PC-3 (cell line): ENCODE measurements at regions not wholly inside any gene's neighbourhood (a gene's known extent, or its start where the extent isn't known, plus 50 kb on each side); places are given as distances from the start of the nearest gene placed in this dataset.
"Not testable (repeated sequence)": the region's sequence is repeated elsewhere in the genome, so short reads cannot be mapped to it uniquely, and the experiment has no call there.

ENCODE experiments used
- ATAC-seq: fragments of 200-7000 bp; cut with Tn5 transposase; 2 replicates; pipeline ENCODE4 v1.9.1; 2020; ENCODE audit warnings: mild to moderate bottlenecking, moderate library complexity
- BruUV-seq: library from RNA; stranded (reverse); fragments of 400-500 nt; replicated peaks from 2 replicates; lab custom pipeline; 2021; lab: Mats Ljungman, UMichigan
- CTCF ChIA-PET: fragments of 300-600 bp; sonication (Branson Sonifier 250); formaldehyde crosslinking; loops from one replicate; lab custom pipeline; 2022; ENCODE audit warnings: antibody characterized with exemption; lab: Charles Lee
- POLR2A ChIA-PET: fragments of 300-600 bp; sonication (Branson Sonifier 250); formaldehyde crosslinking; loops from one replicate; lab custom pipeline; 2022; ENCODE audit warnings: antibody characterized with exemption; ENCODE audit not compliant: unreplicated experiment; lab: Charles Lee
- DNase-seq: peaks from one replicate; pipeline ENCODE4 v3.0.0-alpha.2; 2015
- H2AFZ ChIP-seq: fragments of 300-600 bp; sonication (generic); 2 replicates; pipeline ENCODE4 v1.6.0; 2016; ENCODE audit warnings: antibody characterized with exemption, low read length
- H3F3A ChIP-seq: fragments of 300-600 bp; sonication (generic); one replicate; pipeline ENCODE4 v1.6.0; 2017; ENCODE audit warnings: antibody characterized with exemption, low read length, control low read depth, mild to moderate bottlenecking; ENCODE audit not compliant: unreplicated experiment
- H3K27ac ChIP-seq: fragments of 300-600 bp; sonication (generic); 2 replicates; pipeline ENCODE4 v1.5.1; 2016; ENCODE audit warnings: mild to moderate bottlenecking, low read length
- H3K27me3 ChIP-seq: fragments of 300-600 bp; sonication (generic); 2 replicates; pipeline ENCODE4 v1.6.1; 2016; ENCODE audit warnings: low read length, mixed read lengths
- H3K36me3 ChIP-seq: fragments of 300-600 bp; sonication (generic); 2 replicates; pipeline ENCODE4 v1.6.1; 2016; ENCODE audit warnings: low read depth, mixed run types, low read length, mixed read lengths
- H3K4me1 ChIP-seq: fragments of 300-600 bp; sonication (generic); 2 replicates; pipeline ENCODE4 v1.5.1; 2016; ENCODE audit warnings: low read length; ENCODE audit not compliant: insufficient read depth
- H3K4me2 ChIP-seq: fragments of 300-600 bp; sonication (generic); 2 replicates; pipeline ENCODE4 v1.6.0; 2016; ENCODE audit warnings: low read length
- H3K4me3 ChIP-seq: fragments of 300-600 bp; sonication (generic); 2 replicates; pipeline ENCODE4 v1.5.1; 2016; ENCODE audit warnings: mild to moderate bottlenecking, low read length, mixed read lengths
- H3K79me2 ChIP-seq: fragments of 300-600 bp; sonication (generic); 2 replicates; pipeline ENCODE4 v1.6.1; 2017; ENCODE audit warnings: low read length, mixed read lengths
- H3K9ac ChIP-seq: fragments of 300-600 bp; sonication (generic); 2 replicates; pipeline ENCODE4 v1.6.0; 2016; ENCODE audit warnings: mild to moderate bottlenecking, low read length
- H3K9me2 ChIP-seq: fragments of 300-600 bp; sonication (generic); replicated peaks from 2 replicates; pipeline ENCODE4 v1.6.1; 2016; ENCODE audit warnings: mixed run types, low read length, mixed read lengths
- H3K9me3 ChIP-seq: fragments of 300-600 bp; sonication (generic); 2 replicates; pipeline ENCODE4 v1.6.1; 2016; ENCODE audit warnings: low read length, mixed read lengths
- H4K20me1 ChIP-seq: fragments of 300-600 bp; sonication (generic); 2 replicates; pipeline ENCODE4 v1.6.1; 2016; ENCODE audit warnings: low read length, mixed read lengths
- EZH2 ChIP-seq: fragments of 300-600 bp; sonication (generic); IDR thresholded peaks from one replicate; pipeline ENCODE4 v1.6.1; 2017; ENCODE audit warnings: antibody characterized with exemption, mild to moderate bottlenecking, low read length; ENCODE audit not compliant: unreplicated experiment
- EZH2phosphoT487 ChIP-seq: fragments of 300-600 bp; sonication (generic); IDR thresholded peaks from 2 replicates; pipeline ENCODE4 v1.6.1; 2018; ENCODE audit warnings: mild to moderate bottlenecking, antibody characterized with exemption, low read length, borderline replicate concordance
- intact Hi-C: fragments of 100-400 bp; cut with micrococcal nuclease; formaldehyde crosslinking; loops from 2 replicates; pipeline ENCODE4 v1.9.0; 2023
- TF ChIP-seq, protein P1 (sequence below): fragments of 300-600 bp; sonication (generic); conservative IDR thresholded peaks from 2 replicates; pipeline ENCODE4 v1.5.1; 2017; ENCODE audit warnings: antibody characterized with exemption, low read depth, mild to moderate bottlenecking, low read length

DNA sequence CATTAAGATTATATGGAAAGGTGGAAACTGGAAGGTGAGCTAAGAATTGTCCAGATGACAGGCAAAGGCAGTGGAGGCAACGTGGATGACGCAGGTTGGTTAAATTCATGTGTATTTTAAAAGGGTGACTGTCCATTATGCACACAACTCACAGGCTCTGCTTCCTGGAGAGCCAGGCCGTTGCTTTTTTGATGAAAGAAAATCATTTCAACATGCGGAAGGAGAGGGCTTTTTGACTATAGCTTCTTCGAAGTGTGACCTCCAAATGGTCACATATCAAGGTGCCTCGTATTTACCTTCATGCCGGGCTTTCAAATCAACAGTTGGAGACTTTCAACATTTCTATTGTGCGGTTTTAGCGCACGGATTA lies 126.7 kb downstream of the MYCN start:
- H3K79me2 ChIP-seq, result no peaks in the 10 kb centered on the region
- TF ChIP-seq EZH2 (no peak), EZH2phosphoT487 (no peak)
- TF ChIP-seq, protein P1, sequence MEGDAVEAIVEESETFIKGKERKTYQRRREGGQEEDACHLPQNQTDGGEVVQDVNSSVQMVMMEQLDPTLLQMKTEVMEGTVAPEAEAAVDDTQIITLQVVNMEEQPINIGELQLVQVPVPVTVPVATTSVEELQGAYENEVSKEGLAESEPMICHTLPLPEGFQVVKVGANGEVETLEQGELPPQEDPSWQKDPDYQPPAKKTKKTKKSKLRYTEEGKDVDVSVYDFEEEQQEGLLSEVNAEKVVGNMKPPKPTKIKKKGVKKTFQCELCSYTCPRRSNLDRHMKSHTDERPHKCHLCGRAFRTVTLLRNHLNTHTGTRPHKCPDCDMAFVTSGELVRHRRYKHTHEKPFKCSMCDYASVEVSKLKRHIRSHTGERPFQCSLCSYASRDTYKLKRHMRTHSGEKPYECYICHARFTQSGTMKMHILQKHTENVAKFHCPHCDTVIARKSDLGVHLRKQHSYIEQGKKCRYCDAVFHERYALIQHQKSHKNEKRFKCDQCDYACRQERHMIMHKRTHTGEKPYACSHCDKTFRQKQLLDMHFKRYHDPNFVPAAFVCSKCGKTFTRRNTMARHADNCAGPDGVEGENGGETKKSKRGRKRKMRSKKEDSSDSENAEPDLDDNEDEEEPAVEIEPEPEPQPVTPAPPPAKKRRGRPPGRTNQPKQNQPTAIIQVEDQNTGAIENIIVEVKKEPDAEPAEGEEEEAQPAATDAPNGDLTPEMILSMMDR, result no peak
- no peak overlapping the region for H3K4me3 ChIP-seq
- H3K4me1 ChIP-seq, result no peaks in the 10 kb centered on the region
- H3K27me3 ChIP-seq, result no peaks in the 10 kb centered on the region
- no peaks in the 10 kb centered on the region for H3K9me3 ChIP-seq
- H3K36me3 ChIP-seq, result no peaks in the 10 kb centered on the region
- ATAC-seq (no peak), DNase-seq (no peak)
- H3K4me2 ChIP-seq, result no peak overlapping the region
- no peak overlapping the region for H3K27ac ChIP-seq
- BruUV-seq, result no TSS peak
- H2AFZ ChIP-seq, result no peak overlapping the region
- intact Hi-C loops, result no loop called here
- ChIA-PET CTCF (no interaction called here), POLR2A (no interaction called here)
- no peaks in the 10 kb centered on the region for H4K20me1 ChIP-seq
- H3K9me2 ChIP-seq, result no peaks in the 10 kb centered on the region
- H3F3A ChIP-seq, result no peaks in the 10 kb centered on the region
- no peak overlapping the region for H3K9ac ChIP-seq

DNA sequence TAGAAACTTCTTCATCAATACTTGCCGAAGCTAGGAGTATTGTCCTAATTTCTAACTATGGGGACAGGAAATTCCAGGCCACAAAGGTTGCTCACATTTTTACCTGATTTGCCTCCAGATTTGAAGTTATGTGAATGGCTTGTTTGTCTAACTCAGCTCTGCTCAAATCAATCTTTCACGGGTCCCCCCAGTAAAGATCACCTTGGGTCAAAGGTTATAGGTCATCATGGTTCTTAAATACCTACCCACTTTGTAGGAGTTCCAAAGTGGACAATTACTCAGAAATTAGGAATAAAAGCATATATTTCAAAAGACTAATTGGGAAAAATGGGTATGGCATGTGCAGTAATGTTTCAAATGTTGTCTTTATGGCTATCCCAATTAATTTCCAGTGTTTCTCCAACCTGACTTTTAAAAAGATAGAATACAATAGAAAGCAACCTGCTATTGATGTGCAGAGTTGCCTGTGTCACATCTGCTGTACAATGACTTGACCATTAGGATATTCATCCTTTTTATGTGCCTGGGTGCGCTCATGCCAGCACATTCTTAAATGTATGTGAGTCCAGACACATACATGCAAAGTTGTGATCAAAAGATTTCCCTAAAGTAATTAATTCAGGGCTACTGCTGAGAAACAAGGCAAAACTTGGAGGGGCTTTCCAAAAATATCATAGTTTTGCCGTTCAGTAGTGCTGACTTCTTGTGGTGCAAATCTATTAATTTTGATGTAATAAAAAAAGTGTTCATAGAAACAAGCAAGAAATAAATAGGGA lies 126.1 kb downstream of the MYCN start:
- no peaks in the 10 kb centered on the region for H3K79me2 ChIP-seq
- DNase-seq (no peak), ATAC-seq (no peak)
- no peaks in the 10 kb centered on the region for H3K9me2 ChIP-seq
- TF ChIP-seq EZH2phosphoT487, result no peak
- no peak for TF ChIP-seq EZH2
- TF ChIP-seq, protein P1, result no peak
- H3K36me3 ChIP-seq, result no peaks in the 10 kb centered on the region
- H3K9ac ChIP-seq, result no peak overlapping the region
- POLR2A ChIA-PET, result no interaction called here
- no peak overlapping the region for H3K27ac ChIP-seq
- no peaks in the 10 kb centered on the region for H4K20me1 ChIP-seq
- no peaks in the 10 kb centered on the region for H3K4me1 ChIP-seq
- H2AFZ ChIP-seq, result no peak overlapping the region
- no TSS peak for BruUV-seq
- H3K9me3 ChIP-seq, result no peaks in the 10 kb centered on the region
- H3K27me3 ChIP-seq, result no peaks in the 10 kb centered on the region
- intact Hi-C loops, result no loop called here
- CTCF ChIA-PET, result no interaction called here
- H3K4me3 ChIP-seq, result no peak overlapping the region
- H3F3A ChIP-seq, result no peaks in the 10 kb centered on the region
- no peak overlapping the region for H3K4me2 ChIP-seq

DNA sequence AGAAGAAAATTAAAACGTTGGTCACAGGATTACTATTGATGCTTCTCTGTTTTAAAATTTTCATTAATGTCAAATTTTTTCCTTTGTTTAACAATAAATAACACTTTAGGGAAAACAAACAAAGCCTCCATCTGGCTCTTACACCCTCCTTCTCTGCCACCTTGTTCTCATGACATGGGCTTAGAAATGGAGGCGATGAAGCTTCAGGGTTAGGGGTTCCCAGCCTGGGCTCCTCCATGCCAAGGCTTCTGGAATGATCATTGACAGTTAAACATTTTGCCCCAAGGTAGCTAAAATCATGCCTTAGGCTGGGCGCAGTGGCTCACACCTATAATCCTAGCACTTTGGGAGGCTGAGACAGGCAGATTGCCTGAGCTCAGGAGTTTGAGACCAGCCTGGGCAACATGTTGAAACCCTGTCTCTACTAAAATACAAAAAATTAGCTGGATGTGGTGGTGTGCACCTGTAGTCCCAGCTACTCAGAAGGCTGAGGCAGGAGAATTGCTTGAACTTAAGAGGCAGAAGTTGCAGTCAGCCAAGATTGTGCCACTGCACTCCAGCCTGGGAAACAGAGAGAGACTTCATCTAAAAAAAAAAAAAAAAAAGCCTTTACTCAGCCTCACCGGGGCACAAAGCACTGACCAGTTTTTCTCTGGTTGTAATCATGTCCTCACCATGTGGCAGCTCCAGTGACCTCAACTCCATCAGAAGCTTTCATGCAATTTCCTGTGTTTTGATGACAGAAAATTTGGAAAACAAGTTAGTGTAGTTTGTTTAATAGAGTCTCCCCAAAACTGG lies 125.1 kb downstream of the MYCN start:
- CTCF ChIA-PET, result not testable (repeated sequence)

More for the DNA sequence above, 125.1 kb downstream of the MYCN start:
- H3K9ac ChIP-seq, POLR2A ChIA-PET, H3K4me3 ChIP-seq, H3K79me2 ChIP-seq, H3K4me2 ChIP-seq, H3K36me3 ChIP-seq, H2AFZ ChIP-seq, H3K9me2 ChIP-seq, H3F3A ChIP-seq, H3K4me1 ChIP-seq, BruUV-seq, H3K27ac ChIP-seq, ATAC-seq, H3K27me3 ChIP-seq, H4K20me1 ChIP-seq, intact Hi-C loops, DNase-seq, H3K9me3 ChIP-seq: not testable (repeated sequence)
